K562 (cell line): ENCODE measurements at regions not wholly inside any gene's neighbourhood (a gene's known extent, or its start where the extent isn't known, plus 50 kb on each side); places are given as distances from the start of the nearest gene placed in this dataset.

ENCODE experiments used
- ATAC-seq: fragments of 200-7000 bp; cut with Tn5 transposase; 3 replicates; pipeline ENCODE4 v1.9.1; 2020; ENCODE audit warnings: moderate library complexity
- BruUV-seq: library from RNA; stranded (reverse); fragments of 400-500 nt; replicated peaks from 2 replicates; lab custom pipeline; 2021; lab: Mats Ljungman, UMichigan
- CTCF ChIA-PET: fragments of 300-600 bp; formaldehyde crosslinking; extraction: SDS; loops from one replicate; lab custom pipeline; 2021; ENCODE audit warnings: low intra/inter-chr PET ratio; lab: Yijun Ruan, JAX
- POLR2A ChIA-PET: fragments of 300-600, 350-650 bp; sonication (Branson Sonifier 250); formaldehyde crosslinking; extraction: SDS; loops from one replicate; lab custom pipeline; 2021; ENCODE audit warnings: antibody characterized with exemption, inconsistent platforms; lab: Yijun Ruan, JAX
- DNase-seq, 4 experiments: peaks; one replicate each; pipeline versions ENCODE4 v3.0.0 to v3.0.0-alpha.2; 2011 to 2018; ENCODE audit warnings: low spot score in 3 of 4, mixed read lengths in 3 of 4; ENCODE audit errors: extremely low read depth in 1 of 4
- FAIRE-seq: peaks from 2 replicates; lab custom pipeline; 2011; peaks lifted over from hg19 to GRCh38; lab: Jason Lieb, UNC
- H2AFZ ChIP-seq: 2 replicates; pipeline ENCODE4 v1.6.0; 2011; ENCODE audit warnings: low read depth, low read length, control low read depth, inconsistent platforms
- H3K27ac ChIP-seq: fragments of 200-600 bp; 3 replicates; pipeline ENCODE4 v1.8.0; 2011; ENCODE audit warnings: low read depth, mild to moderate bottlenecking, control low read depth, inconsistent platforms, low read length, moderate library complexity, mixed read lengths; ENCODE audit errors: extremely low read depth
- H3K27me3 ChIP-seq, 2 experiments: fragments of 300-600 bp in 1 of 2; 2 replicates in 1 of 2; 3 replicates in 1 of 2; pipeline versions ENCODE4 v1.6.0 to v1.8.0; 2011; ENCODE audit warnings: inconsistent platforms in 2 of 2, low read length in 2 of 2, mild to moderate bottlenecking in 1 of 2, mixed read lengths in 1 of 2, moderate library complexity in 1 of 2; ENCODE audit not compliant: control insufficient read depth in 2 of 2, insufficient read depth in 2 of 2
- H3K36me3 ChIP-seq: fragments of 300-600 bp; 3 replicates; pipeline ENCODE4 v1.8.0; 2011; ENCODE audit warnings: mild to moderate bottlenecking, low read length, inconsistent platforms; ENCODE audit not compliant: control insufficient read depth, insufficient read depth
- H3K4me1 ChIP-seq, 2 experiments: fragments of 200-600 bp in 1 of 2; replicated peaks in 1 of 2; 2 replicates in 1 of 2; 3 replicates in 1 of 2; pipeline versions ENCODE4 v1.5.1 to v1.8.0; 2011; ENCODE audit warnings: inconsistent platforms in 2 of 2, low read length in 2 of 2, mild to moderate bottlenecking in 1 of 2, mixed read lengths in 1 of 2, moderate library complexity in 1 of 2; ENCODE audit not compliant: control insufficient read depth in 2 of 2, insufficient read depth in 2 of 2
- H3K4me2 ChIP-seq: 2 replicates; pipeline ENCODE4 v1.6.1; 2011; ENCODE audit warnings: low read length, control low read depth, inconsistent platforms, mixed read lengths; ENCODE audit not compliant: insufficient read depth
- H3K4me3 ChIP-seq: fragments of 200-600 bp; sonication (generic), shearing (Covaris generic); 2 replicates; pipeline ENCODE4 v1.5.1; 2016; ENCODE audit warnings: control low read depth, inconsistent platforms
- H3K79me2 ChIP-seq: fragments of 200-600 bp; 3 replicates; pipeline ENCODE4 v1.8.0; 2011; ENCODE audit warnings: low read length, inconsistent platforms; ENCODE audit not compliant: control insufficient read depth, insufficient read depth
- H3K9ac ChIP-seq, 2 experiments: 2 replicates each; pipeline versions ENCODE4 v1.6.0 to v1.6.1; 2011; ENCODE audit warnings: low read depth in 2 of 2, low read length in 2 of 2, control low read depth in 1 of 2, inconsistent platforms in 1 of 2, mild to moderate bottlenecking in 1 of 2, mixed read lengths in 1 of 2; ENCODE audit not compliant: insufficient read depth in 1 of 2
- H3K9me1 ChIP-seq: one replicate; pipeline ENCODE4 v1.6.0; 2011; ENCODE audit warnings: inconsistent platforms, mild to moderate bottlenecking, low read length, moderate library complexity; ENCODE audit not compliant: control insufficient read depth, insufficient read depth
- H3K9me3 ChIP-seq: replicated peaks from 2 replicates; pipeline ENCODE4 v1.5.1; 2011; ENCODE audit warnings: low read depth, low read length, inconsistent platforms; ENCODE audit not compliant: control insufficient read depth, insufficient read depth
- H4K20me1 ChIP-seq: replicated peaks from 2 replicates; pipeline ENCODE4 v1.6.1; 2011; ENCODE audit warnings: low read length, inconsistent platforms, mixed read lengths; ENCODE audit not compliant: control insufficient read depth, insufficient read depth
- PHTF2 ChIP-seq: fragments of 250-450 bp; sonication (Bioruptor Pico); IDR thresholded peaks from 2 replicates; pipeline ENCODE4 v1.5.0; 2021; ENCODE audit warnings: mild to moderate bottlenecking
- SMC3 ChIP-seq: conservative IDR thresholded peaks from 2 replicates; pipeline ENCODE4 v1.6.1; 2011; ENCODE audit warnings: low read depth, low read length, improper control_type of control experiment; ENCODE audit not compliant: insufficient read depth
- ZZZ3 ChIP-seq: fragments of 450-650 bp; IDR thresholded peaks from 2 replicates; pipeline ENCODE4 v1.6.1; 2016; ENCODE audit warnings: antibody characterized with exemption, mild to moderate bottlenecking, moderate library complexity
- WGBS: fragments of 100-300 bp; shearing (Covaris generic); methylation state at CpG from one replicate; pipeline ENCODE4 v1.1.6; 2016; ENCODE audit warnings: low coverage, mixed read lengths; ENCODE audit not compliant: insufficient coverage; ENCODE audit errors: missing lambda C conversion rate; 5-methylcytosine and 5-hydroxymethylcytosine counted together
- in situ Hi-C: fragments of 300-500 bp; cut with MboI; formaldehyde crosslinking; loops from 4 replicates; pipeline ENCODE4 v1.15.0; 2018; ENCODE audit warnings: inconsistent platforms, mixed read lengths
- intact Hi-C: fragments of 100-400 bp; cut with micrococcal nuclease; formaldehyde crosslinking; loops from 2 replicates; pipeline ENCODE4 v1.14.2; 2022
- TF ChIP-seq, protein P1 (sequence below): sonication (generic); formaldehyde crosslinking; IDR thresholded peaks from 2 replicates; pipeline ENCODE4 v1.8.0; 2022; ENCODE audit warnings: mild to moderate bottlenecking, missing genetic modification reagents
- TF ChIP-seq, protein P2 (sequence below): fragments of 450-650 bp; IDR thresholded peaks from 2 replicates; pipeline ENCODE4 v1.6.1; 2016; ENCODE audit warnings: low read depth

DNA sequence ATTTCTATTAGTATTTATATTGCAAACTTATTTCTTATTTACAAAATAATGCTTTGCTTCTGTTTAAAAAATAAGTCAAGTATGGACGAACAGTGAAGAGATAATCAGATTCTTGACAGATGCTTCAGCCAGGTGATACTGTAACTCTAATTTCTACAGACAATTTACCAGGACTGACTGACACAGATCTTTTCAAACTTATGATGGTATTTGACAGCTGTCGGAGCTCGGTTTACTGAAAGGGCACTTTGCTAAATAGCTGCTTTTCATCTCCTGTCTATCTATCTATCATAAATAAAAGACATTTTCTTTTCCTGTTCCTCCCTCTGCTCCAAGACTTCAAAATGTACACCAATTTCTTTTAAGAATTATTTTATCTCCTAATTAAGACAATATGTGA is 422.5 kb upstream of the SLC8A1 start:
- ChIA-PET POLR2A (no interaction called here), CTCF (no interaction called here)
- no peaks in the 10 kb centered on the region for H4K20me1 ChIP-seq
- no TSS peak for BruUV-seq
- no peak overlapping the region for H2AFZ ChIP-seq
- H3K79me2 ChIP-seq: no peaks in the 10 kb centered on the region
- H3K9me3 ChIP-seq: no peaks in the 10 kb centered on the region; the same call in 1 of the 2 replicates
- H3K27ac ChIP-seq: no peak overlapping the region
- in situ Hi-C loops: no loop called here
- H3K9ac ChIP-seq: no peak overlapping the region
- H3K36me3 ChIP-seq: no peaks in the 10 kb centered on the region
- no peaks in the 10 kb centered on the region for H3K27me3 ChIP-seq
- no peak overlapping the region for H3K4me3 ChIP-seq
- intact Hi-C loops: no loop called here
- H3K4me1 ChIP-seq: no peaks in the 10 kb centered on the region
- no peaks in the 10 kb centered on the region for H3K9me1 ChIP-seq
- ATAC-seq (no peak), FAIRE-seq (no peak), DNase-seq (no peak)
- 2% methylated on average over 3 of the region's 3 CpGs for WGBS
- no peak for TF ChIP-seq PHTF2 (CRISPR knock-in tag)
- TF ChIP-seq, protein P1, sequence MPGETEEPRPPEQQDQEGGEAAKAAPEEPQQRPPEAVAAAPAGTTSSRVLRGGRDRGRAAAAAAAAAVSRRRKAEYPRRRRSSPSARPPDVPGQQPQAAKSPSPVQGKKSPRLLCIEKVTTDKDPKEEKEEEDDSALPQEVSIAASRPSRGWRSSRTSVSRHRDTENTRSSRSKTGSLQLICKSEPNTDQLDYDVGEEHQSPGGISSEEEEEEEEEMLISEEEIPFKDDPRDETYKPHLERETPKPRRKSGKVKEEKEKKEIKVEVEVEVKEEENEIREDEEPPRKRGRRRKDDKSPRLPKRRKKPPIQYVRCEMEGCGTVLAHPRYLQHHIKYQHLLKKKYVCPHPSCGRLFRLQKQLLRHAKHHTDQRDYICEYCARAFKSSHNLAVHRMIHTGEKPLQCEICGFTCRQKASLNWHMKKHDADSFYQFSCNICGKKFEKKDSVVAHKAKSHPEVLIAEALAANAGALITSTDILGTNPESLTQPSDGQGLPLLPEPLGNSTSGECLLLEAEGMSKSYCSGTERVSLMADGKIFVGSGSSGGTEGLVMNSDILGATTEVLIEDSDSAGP (CRISPR knock-in tag): no peak
- H3K4me2 ChIP-seq: no peak overlapping the region

DNA sequence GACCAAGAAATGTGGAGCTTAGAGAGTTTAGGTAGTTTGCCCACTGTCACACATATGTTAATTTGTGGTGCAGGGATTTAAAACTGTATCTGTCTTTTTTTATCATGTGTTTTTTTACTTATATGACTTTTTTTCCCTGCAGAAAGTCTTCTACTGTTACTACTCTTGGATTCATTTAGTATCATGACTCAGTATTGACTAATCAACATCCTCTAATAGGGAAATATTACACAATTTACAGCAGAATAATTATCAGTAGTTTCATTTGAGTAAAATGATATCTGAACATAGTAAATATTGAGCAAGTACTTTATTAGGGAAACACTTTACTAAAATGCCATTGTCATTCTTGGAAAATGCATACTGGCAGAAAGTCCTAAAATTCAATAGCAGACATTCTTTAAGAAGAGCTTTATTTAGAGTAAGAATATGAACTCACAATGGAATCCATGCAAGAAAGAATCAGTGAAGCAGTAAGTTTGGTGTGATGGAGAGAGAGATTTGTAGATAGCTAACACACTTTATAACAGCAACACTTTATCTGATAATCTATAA is 425.9 kb upstream of the SLC8A1 start:
- Histone ChIP-seq H3K27ac (no peak overlapping the region), H3K4me2 (no peak overlapping the region), H3K9me1 (no peaks in the 10 kb centered on the region), H3K9me3 (no peaks in the 10 kb centered on the region; the same call in 1 of the 2 replicates), H3K4me1 (no peaks in the 10 kb centered on the region), H3K9ac (no peak overlapping the region), H2AFZ (no peak overlapping the region), H3K79me2 (no peaks in the 10 kb centered on the region), H3K4me3 (no peak overlapping the region), H3K36me3 (no peaks in the 10 kb centered on the region), H3K27me3 (no peaks in the 10 kb centered on the region), H4K20me1 (no peaks in the 10 kb centered on the region)
- FAIRE-seq: no peak
- ATAC-seq: no peak
- POLR2A ChIA-PET: no interaction called here
- intact Hi-C loops: no loop called here
- CTCF ChIA-PET: no interaction called here
- in situ Hi-C loops: no loop called here
- BruUV-seq: no TSS peak
- no peak for DNase-seq
- TF ChIP-seq, protein P2, sequence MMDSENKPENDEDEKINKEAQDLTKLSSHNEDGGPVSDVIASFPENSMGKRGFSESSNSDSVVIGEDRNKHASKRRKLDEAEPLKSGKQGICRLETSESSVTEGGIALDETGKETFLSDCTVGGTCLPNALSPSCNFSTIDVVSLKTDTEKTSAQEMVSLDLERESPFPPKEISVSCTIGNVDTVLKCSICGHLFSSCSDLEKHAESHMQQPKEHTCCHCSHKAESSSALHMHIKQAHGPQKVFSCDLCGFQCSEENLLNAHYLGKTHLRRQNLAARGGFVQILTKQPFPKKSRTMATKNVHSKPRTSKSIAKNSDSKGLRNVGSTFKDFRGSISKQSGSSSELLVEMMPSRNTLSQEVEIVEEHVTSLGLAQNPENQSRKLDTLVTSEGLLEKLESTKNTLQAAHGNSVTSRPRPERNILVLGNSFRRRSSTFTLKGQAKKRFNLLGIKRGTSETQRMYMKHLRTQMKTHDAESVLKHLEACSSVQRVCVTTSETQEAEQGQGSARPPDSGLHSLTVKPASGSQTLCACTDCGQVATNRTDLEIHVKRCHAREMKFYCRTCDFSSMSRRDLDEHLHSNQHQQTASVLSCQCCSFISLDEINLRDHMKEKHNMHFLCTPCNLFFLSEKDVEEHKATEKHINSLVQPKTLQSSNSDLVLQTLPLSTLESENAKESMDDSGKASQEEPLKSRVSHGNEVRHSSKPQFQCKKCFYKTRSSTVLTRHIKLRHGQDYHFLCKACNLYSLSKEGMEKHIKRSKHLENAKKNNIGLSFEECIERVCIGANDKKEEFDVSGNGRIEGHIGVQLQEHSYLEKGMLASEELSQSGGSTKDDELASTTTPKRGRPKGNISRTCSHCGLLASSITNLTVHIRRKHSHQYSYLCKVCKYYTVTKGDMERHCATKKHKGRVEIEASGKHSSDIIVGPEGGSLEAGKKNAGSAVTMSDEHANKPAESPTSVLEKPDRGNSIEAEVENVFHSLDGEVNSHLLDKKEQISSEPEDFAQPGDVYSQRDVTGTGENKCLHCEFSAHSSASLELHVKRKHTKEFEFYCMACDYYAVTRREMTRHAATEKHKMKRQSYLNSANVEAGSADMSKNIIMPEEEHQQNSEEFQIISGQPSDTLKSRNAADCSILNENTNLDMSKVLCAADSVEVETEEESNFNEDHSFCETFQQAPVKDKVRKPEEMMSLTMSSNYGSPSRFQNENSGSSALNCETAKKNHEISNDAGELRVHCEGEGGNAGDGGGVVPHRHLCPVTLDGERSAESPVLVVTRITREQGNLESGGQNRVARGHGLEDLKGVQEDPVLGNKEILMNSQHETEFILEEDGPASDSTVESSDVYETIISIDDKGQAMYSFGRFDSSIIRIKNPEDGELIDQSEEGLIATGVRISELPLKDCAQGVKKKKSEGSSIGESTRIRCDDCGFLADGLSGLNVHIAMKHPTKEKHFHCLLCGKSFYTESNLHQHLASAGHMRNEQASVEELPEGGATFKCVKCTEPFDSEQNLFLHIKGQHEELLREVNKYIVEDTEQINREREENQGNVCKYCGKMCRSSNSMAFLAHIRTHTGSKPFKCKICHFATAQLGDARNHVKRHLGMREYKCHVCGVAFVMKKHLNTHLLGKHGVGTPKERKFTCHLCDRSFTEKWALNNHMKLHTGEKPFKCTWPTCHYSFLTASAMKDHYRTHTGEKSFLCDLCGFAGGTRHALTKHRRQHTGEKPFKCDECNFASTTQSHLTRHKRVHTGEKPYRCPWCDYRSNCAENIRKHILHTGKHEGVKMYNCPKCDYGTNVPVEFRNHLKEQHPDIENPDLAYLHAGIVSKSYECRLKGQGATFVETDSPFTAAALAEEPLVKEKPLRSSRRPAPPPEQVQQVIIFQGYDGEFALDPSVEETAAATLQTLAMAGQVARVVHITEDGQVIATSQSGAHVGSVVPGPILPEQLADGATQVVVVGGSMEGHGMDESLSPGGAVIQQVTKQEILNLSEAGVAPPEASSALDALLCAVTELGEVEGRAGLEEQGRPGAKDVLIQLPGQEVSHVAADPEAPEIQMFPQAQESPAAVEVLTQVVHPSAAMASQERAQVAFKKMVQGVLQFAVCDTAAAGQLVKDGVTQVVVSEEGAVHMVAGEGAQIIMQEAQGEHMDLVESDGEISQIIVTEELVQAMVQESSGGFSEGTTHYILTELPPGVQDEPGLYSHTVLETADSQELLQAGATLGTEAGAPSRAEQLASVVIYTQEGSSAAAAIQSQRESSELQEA: no peak
- TF ChIP-seq SMC3 (no peak), ZZZ3 (no peak)
